ENCODE measurements at regions not wholly inside any gene's neighbourhood (a gene's known extent, or its start where the extent isn't known, plus 50 kb on each side); places are given as distances from the start of the nearest gene placed in this dataset.

DNA sequence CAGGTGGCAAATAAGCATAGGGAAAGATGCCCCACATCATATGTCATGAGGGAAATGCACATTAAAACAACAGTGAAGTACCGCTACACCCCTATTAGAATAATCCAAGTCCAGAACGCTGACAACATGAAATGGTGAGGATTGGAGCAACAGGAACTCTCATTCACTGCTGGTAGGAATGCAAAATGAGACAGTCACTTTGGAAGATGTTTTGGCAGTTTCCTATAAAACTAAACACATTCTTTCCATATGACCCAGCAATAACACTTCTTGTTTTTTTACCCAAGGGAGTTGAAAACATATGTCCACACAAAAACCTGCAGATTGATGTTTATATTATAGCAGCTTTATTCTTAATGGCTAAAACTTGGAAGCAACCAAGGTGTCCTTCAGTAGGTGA is 116.4 kb upstream of the TOPAZ1 start:
- TF ChIP-seq POLR2AphosphoS5 (IDR thresholded peaks at IDR 0.05) (no peak), CTCF (IDR thresholded peaks at IDR 0.05; ENCODE audit: poor library complexity, severe bottlenecking) (no peak), EZH2 (IDR thresholded peaks at IDR 0.05; ENCODE audit: borderline replicate concordance, insufficient read depth, low read length, poor library complexity, severe bottlenecking) (no peak), TAF1 (IDR thresholded peaks at IDR 0.05; ENCODE audit: low read depth) (no peak)

All from neural cell (in vitro differentiated cells).